HG02938 (cell line): ENCODE measurements at regions not wholly inside any gene's neighbourhood (a gene's known extent, or its start where the extent isn't known, plus 50 kb on each side); places are given as distances from the start of the nearest gene placed in this dataset.

Experiments
- ATAC-seq: cut with Tn5 transposase; IDR thresholded peaks from one replicate; pipeline ENCODE4 v1.9.1; 2021; ENCODE audit warnings: mild to moderate bottlenecking, moderate library complexity; ENCODE audit not compliant: unreplicated experiment

GRCh38 chr2:42962508-42962953 lies 170.1 kb upstream of the HAAO start:
- no peak for ATAC-seq

DNA sequence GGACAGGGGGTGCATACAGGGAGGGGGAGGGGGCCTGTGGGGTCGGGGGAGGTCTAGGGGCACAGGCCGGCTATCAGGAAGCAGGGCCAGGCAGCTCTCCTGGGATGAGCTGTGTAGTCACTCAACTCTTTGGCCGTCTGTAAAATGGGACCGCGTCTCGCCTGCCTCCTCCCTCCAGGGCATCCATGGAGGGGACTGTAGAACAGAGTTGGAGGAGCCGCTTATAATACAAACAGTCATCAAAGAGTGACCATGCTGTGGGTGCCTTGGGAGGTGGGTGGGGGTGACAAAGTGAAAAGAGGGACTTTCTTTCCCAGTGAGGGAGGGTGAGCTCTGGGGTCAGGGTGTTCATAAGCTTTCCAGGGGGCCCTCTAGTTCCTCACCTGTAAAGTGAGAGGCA lies 169.6 kb upstream of the HAAO start:
- no peak for ATAC-seq

DNA sequence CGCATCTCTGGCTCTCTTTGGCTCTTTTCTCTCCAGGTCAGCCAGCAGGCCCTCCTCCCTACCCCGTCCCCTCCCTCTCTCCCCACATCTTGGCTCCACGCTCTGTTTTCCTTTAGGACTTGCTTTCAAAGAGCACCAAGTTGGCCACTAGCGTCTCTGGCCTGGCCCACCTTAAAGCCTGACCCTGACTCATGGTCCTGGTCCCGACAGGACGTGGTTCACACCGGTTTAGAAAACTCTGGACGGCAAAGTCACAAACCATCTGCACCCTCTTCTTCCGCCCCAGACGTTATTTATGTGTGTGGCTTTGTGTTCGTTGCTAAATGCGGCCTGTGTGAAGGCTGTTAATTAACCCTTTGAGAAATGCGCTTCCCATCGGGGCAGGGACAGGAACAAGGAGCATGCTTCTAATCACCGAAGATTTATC lies 169.0 kb upstream of the HAAO start:
- no peak for ATAC-seq

- no peak for ATAC-seq
Observed at GRCh38 chr2:42960842-42961180, 168.4 kb upstream of the HAAO start.

DNA sequence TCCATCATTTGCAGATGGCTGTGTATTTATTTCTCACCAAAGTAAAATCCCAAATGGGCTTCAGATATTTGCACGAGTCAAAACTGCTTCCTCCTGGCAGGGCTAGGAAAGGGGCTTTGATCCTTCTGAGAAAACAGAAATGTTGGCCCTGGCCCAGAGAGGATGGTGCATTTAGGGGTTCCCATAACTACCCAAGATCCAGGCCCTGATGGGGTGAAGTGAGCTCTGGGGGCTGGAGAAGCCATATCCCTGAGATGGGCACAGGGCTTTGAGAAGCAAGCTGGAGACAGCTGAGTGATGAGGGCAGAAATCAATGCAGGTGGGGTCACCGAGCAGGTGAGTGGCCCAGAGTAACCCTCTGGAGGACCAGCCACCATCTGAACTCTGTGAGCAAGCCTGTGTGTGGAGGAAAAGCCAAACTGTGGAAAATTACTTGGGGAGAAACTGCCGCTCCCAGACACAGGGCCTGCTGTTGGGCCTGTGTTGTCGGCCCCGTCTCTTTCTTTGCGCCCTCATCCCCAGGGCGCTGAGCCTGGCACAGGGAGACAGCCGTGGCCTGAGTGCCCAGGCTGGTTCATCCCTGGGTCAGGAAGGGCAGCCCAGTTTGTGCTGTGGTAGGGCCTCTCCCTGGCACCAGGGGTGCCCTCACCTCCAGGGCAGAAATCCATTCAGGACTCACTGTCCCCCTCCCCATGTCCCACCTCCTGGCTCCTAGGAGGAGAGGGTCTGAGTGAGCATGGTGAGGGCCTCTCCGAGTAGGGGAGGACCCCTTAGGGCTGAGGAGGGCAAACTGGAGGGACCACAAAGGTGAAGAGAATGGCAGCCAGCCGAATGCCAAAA lies 167.8 kb upstream of the HAAO start:
- ATAC-seq: no peak

DNA sequence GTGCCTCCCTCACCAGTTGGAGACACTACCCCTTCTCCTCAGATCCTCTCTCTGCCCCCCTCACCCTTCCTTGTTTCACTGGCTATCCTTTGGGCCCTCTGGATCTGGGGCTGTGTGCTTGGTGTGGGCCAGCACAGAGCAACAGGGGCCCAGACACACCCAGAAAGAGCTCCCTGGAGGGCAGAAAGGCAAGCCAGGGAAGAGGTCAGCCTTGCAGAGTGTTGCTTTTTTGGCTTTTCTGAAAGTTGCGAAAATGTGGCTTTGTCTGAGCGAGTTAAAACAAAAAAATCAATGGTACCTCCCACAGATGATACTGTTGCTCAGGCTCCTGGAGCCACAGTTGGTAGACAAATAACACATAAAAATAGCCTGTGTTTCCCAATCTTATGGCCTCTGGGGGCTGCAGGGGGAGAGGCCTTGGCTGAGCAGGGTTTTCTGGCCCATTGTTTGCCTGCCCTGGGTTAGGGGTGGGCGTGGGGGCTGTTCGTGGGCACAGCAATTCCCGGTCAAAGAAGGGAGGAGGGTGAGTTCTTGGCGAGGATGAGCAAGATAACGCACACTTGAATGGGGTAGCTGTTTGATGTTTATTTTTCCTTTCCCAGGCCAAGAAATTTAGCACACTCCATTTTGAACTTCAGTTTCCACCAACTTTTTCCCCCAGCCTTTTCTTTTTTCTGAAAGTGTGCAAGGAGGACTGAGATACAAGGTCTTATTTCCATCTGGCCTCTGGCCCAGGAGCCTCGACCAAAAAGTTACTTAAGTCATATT lies 167.0 kb upstream of the HAAO start:
- ATAC-seq: no peak

DNA sequence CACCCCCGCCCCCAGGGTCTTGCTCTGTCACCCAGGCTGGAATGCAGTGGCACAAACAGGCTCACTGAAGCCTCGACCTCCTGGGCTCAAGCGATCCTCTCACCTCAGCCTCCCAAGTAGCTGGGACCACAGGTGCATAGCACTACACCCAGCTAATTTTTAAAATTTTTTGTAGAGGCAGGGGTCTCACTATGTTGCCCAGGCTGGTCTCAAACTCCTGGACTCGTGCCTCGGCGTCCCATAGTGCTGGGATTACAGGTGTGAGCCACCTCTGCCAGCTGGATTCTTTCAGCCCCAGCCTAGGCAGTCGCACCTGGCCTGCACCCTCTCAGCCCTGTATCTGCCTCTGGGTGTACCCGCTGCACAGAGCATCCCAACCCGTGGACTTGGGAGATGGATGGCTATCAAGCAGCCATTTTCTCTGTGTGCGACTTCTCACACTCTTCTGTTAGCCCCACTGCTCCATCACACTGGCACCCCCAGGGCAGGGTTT lies 166.4 kb upstream of the HAAO start:
- no peak for ATAC-seq

GRCh38 chr2:42957861-42958301 lies 165.5 kb upstream of the HAAO start:
- ATAC-seq: no peak

GRCh38 chr2:42957109-42957860 lies 164.9 kb upstream of the HAAO start:
- ATAC-seq: no peak

DNA sequence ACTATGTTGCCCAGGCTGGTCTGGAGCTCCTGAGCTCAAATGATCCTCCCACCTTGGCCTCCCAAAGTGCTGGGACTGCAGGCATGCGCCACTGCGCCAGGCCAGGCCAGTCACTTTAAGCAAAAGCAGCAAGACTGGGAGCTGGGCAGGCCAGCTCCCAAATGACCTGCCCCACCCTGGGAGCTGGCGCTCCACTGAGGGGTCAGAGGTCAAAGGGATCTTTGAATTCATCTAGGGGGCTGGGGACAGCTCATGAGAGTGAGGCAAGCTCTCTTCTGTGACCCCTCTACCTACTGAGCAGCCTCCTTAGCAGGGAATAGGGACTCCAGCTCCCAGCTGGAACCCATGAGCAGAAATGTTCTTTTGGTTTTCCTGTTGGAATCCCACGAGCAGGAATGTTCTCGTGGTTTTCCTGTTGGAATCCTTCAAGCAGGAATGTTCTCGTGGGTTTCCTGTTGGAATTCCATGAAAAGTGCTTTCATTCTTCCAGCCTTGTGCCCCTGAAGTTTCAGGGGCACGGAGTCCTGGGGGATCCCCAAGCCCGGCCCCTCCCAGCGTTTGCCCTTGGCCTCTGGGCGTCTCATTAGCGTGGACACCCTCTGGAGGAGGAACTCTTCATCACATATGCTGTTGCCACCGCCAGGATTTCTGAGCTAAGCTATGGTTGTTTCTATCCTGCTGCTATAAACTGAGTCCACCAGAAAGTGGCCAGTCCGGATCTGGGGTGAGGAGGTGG lies 162.0 kb upstream of the HAAO start:
- no peak for ATAC-seq

DNA sequence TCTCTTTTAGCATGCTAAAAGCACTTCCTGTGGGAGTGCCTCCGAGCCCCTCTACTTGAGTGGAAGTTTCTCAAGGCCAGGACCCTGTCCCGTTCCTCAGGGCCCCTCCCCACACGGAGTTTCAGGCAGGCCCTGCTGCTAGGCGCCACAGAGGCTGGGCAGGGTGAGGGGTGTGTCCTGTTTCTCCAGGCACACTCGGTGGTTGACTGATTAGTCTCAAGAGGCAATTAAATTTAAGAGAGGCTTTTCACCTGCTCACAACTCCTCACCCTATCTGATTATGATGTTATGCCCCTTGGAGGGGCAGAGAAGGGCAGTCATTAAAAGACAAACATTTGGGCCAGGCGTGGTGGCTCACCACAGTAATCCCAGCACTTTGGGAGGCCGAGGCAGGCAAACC lies 160.8 kb upstream of the HAAO start:
- ATAC-seq: no peak

GRCh38 chr2:42951263-42951938 lies 159.0 kb upstream of the HAAO start:
- no peak for ATAC-seq

GRCh38 chr2:42949125-42949524 lies 156.7 kb upstream of the HAAO start:
- ATAC-seq: no peak

DNA sequence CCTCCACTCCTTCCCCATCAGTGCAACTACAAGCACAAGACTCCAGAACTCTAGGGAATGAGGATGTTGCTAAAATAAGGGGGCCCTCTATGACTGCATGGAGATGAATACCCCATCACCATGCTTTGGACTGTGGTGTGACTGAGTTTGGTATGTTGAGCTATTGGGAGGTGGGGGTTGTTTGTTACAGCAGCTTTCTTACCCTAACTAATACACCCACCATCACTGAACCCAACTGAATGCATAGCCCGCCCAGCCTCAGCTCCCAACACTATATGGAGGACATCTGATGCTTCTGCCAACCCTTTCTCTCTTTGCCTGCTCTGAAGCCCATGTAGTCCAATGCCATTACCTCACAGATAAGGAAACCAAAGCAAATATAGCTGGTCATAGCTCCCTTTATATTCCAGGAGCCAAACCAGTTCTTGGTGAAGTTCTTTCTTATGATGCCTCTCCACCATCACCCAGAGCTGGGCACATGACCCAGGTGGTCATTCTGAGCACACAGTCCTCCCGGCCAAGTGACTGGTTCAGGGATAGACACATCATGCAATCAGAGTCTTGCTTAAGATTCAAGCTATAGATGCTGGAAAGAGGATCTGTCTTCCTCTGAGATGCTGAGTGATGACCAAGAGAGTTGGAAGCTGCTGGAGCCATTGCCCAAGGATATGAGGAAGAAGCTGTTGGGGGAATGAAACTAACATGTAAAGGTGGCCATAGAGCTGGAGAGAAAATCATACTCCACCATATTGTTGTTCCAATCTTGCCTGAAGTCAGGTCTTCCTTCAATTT lies 155.6 kb upstream of the HAAO start:
- ATAC-seq: no peak

DNA sequence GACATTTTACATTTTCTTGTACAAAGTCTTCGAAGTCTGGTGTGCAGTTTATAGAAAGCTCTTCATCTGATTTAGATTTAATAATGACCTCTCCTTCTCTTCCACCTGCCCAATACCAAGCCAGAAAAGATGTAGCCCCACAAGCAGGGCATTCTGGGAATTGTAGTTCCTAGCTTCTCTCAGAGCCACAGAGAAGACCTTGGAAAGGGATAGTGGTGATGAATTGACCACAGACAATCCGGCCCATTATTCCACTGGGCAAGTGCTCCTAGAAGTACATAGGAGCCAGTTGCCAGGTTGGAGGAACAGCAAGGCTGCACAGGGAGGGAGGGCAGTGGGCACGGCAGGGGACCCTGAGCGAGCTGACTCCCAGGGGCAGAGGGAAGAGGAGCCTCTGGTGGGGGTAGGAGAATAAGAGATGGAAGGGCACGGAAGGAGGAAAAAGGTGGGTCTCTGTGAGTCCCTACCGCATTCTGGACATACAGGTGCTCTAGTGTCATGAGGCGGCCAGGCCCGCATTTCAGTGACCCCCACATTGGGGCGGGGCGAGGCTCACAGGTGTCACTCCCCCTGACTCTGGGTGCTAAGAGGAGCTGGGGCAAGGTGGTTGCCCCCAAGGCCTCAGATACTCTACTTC lies 152.5 kb upstream of the HAAO start:
- ATAC-seq: no peak

- no peak for ATAC-seq
Observed at GRCh38 chr2:42942990-42943493, 150.7 kb upstream of the HAAO start.

GRCh38 chr2:42942214-42942989 lies 150.0 kb upstream of the HAAO start:
- no peak for ATAC-seq

GRCh38 chr2:42941633-42942176 lies 149.3 kb upstream of the HAAO start:
- ATAC-seq: no peak
